ENCODE measurements at regions not wholly inside any gene's neighbourhood (a gene's known extent, or its start where the extent isn't known, plus 50 kb on each side); places are given as distances from the start of the nearest gene placed in this dataset.

- Histone ChIP-seq H3K4me3 (no peak overlapping the region), H3K27ac (peak overlapping the region in 1 of 2 donors; percentile 93)
- TF ChIP-seq, protein P1, sequence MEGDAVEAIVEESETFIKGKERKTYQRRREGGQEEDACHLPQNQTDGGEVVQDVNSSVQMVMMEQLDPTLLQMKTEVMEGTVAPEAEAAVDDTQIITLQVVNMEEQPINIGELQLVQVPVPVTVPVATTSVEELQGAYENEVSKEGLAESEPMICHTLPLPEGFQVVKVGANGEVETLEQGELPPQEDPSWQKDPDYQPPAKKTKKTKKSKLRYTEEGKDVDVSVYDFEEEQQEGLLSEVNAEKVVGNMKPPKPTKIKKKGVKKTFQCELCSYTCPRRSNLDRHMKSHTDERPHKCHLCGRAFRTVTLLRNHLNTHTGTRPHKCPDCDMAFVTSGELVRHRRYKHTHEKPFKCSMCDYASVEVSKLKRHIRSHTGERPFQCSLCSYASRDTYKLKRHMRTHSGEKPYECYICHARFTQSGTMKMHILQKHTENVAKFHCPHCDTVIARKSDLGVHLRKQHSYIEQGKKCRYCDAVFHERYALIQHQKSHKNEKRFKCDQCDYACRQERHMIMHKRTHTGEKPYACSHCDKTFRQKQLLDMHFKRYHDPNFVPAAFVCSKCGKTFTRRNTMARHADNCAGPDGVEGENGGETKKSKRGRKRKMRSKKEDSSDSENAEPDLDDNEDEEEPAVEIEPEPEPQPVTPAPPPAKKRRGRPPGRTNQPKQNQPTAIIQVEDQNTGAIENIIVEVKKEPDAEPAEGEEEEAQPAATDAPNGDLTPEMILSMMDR (IDR thresholded peaks at IDR 0.05) = no peak
- peak; percentile 70 for DNase-seq (ENCODE audit: low spot score)
Measured at GRCh38 chr22:44365191-44365590, 52.4 kb upstream of the SHISAL1 start.

DNA sequence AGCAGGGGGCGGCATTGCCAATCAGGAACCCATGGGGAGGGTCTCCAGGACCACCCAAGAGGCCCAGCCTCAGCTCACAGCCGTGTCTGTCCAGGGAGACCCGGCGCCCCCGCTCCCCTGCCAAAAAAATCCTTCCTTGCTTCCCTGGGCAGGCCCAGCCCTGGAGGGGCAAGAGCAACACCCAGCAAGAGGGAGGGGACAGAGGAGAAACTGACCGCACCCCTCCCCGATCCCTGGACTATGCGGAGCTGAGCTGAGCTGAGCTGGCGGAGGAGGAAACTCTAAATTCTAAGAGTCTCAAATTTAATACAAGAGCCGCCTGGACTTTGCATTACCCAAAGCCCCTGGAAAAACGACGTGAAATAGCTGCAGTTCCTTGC lies 52.0 kb upstream of the SHISAL1 start:
- H3K27ac ChIP-seq = peak overlapping the region; percentile 73 to 93
- TF ChIP-seq, protein P1 (IDR thresholded peaks at IDR 0.05) = no peak
- DNase-seq (ENCODE audit: low spot score) = peak; percentile 79
- no peak overlapping the region for H3K4me3 ChIP-seq

DNA sequence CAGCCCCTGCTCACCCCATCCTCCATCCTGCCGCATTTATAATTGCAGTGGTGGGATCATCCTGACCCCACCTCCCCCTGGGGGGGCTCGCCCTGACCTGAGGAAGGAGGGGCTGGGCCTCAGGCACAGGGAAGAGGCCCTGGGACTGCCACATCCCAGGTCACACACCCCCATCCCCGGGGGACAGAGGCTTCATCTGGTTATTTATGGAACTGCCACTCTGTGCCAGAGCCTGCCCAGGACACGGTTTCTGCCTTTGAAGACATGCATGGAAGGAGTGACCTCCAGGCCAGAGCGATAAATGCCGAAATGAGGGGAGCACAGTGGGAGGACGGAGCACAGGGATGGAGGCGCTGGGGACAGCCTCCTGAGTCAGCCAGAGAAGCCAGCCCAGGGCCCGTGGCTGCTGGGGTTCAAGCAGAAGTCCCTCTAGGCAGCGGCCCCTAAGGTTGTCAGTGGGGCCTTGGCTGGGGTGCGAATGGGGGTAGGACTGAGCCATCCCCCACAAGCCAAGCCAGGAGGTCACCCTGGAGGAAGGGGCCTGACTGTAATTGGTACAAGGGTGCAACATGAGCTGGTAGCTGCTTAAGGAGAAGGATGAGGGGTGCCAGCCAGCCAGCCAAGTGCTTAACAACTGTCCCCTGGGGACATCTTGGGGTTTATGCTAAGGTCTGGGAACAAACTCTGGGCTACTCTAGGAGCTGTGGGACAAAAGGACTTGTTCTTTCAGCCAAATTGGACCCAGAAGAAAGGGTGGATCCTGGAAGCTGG lies 51.4 kb upstream of the SHISAL1 start:
- TF ChIP-seq, protein P1 (IDR thresholded peaks at IDR 0.05) = no peak
- Histone ChIP-seq H3K27ac (peak overlapping the region; percentile 73 to 93), H3K4me3 (peak overlapping the region; percentile 53)
- DNase-seq (ENCODE audit: low spot score) = peak; percentile 88

DNA sequence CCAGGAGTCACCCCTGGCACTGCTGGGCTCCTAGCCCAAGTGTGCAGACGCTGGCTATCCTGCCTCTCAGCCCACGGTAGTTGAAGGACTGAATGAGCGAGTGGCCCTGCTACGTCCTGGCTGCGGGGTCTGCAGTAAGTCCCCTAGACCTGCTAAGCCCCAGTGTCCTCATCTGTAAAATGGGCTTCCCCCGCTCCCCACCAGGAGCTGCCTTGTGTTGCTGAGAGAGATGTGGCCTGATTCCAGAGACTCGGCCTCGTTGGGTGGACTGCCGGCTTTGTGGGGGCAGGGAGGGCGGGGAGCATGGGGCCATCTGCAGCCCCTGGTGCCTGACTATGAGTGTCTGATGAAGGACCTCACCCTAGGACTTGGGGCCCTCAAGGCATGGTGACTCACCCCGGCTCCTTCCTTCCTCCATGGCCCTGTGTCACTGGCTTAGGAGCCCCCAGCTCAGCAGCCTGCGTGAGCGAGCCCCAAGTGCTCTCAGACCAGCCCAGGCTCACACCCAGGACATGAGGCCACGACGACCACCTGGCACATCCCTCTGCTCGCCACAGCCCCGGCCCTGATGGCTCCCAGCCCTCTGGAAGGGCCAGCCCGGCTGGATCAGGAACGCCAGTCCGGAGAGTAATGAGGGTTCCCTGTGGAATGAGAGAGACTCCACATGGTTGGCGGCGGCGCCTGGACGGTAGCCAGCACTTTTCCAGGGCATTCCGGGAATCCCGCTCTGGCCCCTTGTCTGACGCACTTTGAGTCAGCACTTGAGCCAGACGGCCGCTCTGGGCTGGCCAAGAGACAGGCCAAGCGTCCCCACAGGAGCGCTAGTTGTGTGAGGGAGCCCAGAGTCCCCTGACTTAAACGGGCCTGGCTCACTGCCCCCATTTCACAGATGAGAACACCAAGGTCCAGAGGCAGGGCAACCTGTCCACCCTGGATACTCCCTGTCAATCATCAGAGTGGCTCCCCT lies 50.5 kb upstream of the SHISAL1 start:
- peak overlapping the region; percentile 73 to 93 for H3K27ac ChIP-seq
- peak; percentile 97 for DNase-seq (ENCODE audit: low spot score)
- H3K4me3 ChIP-seq = peak overlapping the region; percentile 53
- TF ChIP-seq, protein P1 (IDR thresholded peaks at IDR 0.05) = no peak

GRCh38 chr22:44362249-44363012 lies 49.7 kb upstream of the SHISAL1 start:
- peak overlapping the region; percentile 53 for H3K4me3 ChIP-seq
- peak overlapping the region; percentile 73 to 93 for H3K27ac ChIP-seq
- TF ChIP-seq, protein P1 (IDR thresholded peaks at IDR 0.05) = no peak
- peak; percentile 60 for DNase-seq (ENCODE audit: low spot score)
